DND-41 (cell line): ENCODE measurements at regions not wholly inside any gene's neighbourhood (a gene's known extent, or its start where the extent isn't known, plus 50 kb on each side); places are given as distances from the start of the nearest gene placed in this dataset.

Experiments used
- CTCF ChIP-seq: IDR thresholded peaks from 2 replicates; pipeline ENCODE4 v1.5.1; 2012; ENCODE audit warnings: borderline replicate concordance, low read length, moderate library complexity, mild to moderate bottlenecking; ENCODE audit not compliant: poor library complexity, severe bottlenecking; ENCODE audit errors: extremely low read depth
- EZH2 ChIP-seq: IDR thresholded peaks from 3 replicates; pipeline ENCODE4 v1.6.1; 2012; ENCODE audit warnings: borderline replicate concordance, low read depth, mild to moderate bottlenecking, moderate library complexity, low read length, inconsistent platforms; ENCODE audit not compliant: severe bottlenecking

GRCh38 chr2:2702385-2702784 lies 371.3 kb upstream of the MYT1L start:
- TF ChIP-seq CTCF: no peak
- TF ChIP-seq EZH2: no peak
